Activated CD4-positive, alpha-beta T cell treated with anti-CD3 and anti-CD28 coated beads, Interleukin-2, amount 10 ng/mL, durations not matched to agents 24 days and 14 days (primary cell): ENCODE measurements at regions not wholly inside any gene's neighbourhood (a gene's known extent, or its start where the extent isn't known, plus 50 kb on each side); places are given as distances from the start of the nearest gene placed in this dataset.

Experiments
- DNase-seq: peaks from one replicate; pipeline ENCODE4 v3.0.0; 2022
- H3K27ac Mint-ChIP-seq: one replicate; pipeline ENCODE4 v1.8.0; 2022; ENCODE audit warnings: mild to moderate bottlenecking, mixed read lengths
- H3K27me3 Mint-ChIP-seq: one replicate; pipeline ENCODE4 v1.8.0; 2022; ENCODE audit warnings: mixed read lengths
- H3K36me3 Mint-ChIP-seq: one replicate; pipeline ENCODE4 v1.8.0; 2022; ENCODE audit warnings: low read depth, mild to moderate bottlenecking, mixed read lengths
- H3K4me1 Mint-ChIP-seq: one replicate; pipeline ENCODE4 v1.8.0; 2021; ENCODE audit warnings: mixed read lengths
- H3K4me3 Mint-ChIP-seq: one replicate; pipeline ENCODE4 v1.8.0; 2022; ENCODE audit warnings: mild to moderate bottlenecking, moderate library complexity, mixed read lengths
- H3K9me3 Mint-ChIP-seq: one replicate; pipeline ENCODE4 v1.8.0; 2021; ENCODE audit warnings: mixed read lengths
- intact Hi-C: fragments of 100-400 bp; cut with micrococcal nuclease; formaldehyde crosslinking; loops from one replicate; pipeline ENCODE4 v1.15.1; 2023

DNA sequence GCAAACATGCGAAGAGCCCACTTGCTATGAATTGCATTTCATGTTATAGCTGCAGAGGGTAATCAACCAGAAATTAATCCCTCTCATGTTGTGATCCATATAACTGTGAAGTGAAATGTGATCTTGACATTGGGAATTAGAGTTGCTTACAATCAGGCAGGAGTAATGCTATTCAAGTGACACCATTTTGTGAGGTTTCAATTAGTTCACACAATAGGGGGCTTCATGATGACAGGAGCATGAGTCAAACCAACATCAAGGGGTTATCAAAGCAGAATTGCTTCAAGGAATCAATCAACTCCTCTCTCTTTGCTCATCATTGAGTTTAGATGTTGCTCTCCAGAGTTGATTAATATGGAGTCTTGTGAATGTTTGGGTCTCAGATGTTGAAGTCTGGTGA, 1585.2 kb upstream of the TENM4 start:
- no peaks in the 10 kb centered on the region for H3K36me3 Mint-ChIP-seq
- no peak overlapping the region for H3K4me3 Mint-ChIP-seq
- no peaks in the 10 kb centered on the region for H3K4me1 Mint-ChIP-seq
- intact Hi-C loops, result no loop called here
- no peaks in the 10 kb centered on the region for H3K9me3 Mint-ChIP-seq
- H3K27ac Mint-ChIP-seq, result no peak overlapping the region
- DNase-seq, result no peak
- no peaks in the 10 kb centered on the region for H3K27me3 Mint-ChIP-seq

DNA sequence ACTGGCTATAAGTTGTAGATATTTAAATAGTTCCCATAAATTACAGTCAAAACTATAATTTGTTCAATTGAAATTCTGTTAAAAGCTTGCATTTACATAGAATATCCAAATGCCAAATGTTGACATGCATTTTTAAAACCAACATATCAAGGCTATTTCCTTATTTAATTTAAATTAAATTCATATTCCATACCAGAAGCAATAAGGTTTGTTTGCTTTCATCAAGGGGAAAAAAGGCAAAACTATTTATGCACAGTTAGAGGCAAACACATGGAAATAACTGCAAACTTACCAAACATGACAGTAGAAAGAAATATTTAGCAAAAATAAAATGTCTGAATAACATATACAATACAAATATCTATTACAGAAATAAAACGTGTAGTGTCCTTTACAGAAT, 1581.2 kb upstream of the TENM4 start:
- H3K9me3 Mint-ChIP-seq, result no peaks in the 10 kb centered on the region
- no peaks in the 10 kb centered on the region for H3K27me3 Mint-ChIP-seq
- no peak overlapping the region for H3K4me3 Mint-ChIP-seq
- H3K36me3 Mint-ChIP-seq, result no peaks in the 10 kb centered on the region
- intact Hi-C loops, result no loop called here
- DNase-seq, result no peak
- no peak overlapping the region for H3K27ac Mint-ChIP-seq
- no peaks in the 10 kb centered on the region for H3K4me1 Mint-ChIP-seq

DNA sequence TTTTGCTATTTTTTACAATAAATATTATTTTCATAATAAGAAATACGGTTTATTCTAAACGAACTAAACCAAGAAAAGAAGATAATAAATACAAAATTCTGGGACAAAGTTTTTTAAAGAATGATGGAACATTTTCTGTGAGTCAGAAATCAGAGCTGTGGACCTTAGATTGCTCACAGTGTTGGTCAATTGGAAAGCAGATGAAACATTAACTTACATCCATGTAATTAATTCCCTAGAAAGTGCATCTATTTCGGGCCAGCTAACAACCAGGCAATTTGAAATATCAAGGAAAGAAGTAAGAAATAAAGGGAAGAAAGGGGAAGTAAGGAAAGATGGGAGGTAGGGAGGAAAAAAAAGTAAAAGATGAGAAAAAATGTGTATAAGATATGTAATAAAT, 1569.8 kb upstream of the TENM4 start:
- Mint-ChIP-seq H3K4me1 (no peaks in the 10 kb centered on the region), H3K27me3 (no peaks in the 10 kb centered on the region), H3K27ac (no peak overlapping the region), H3K9me3 (no peaks in the 10 kb centered on the region), H3K36me3 (no peaks in the 10 kb centered on the region), H3K4me3 (no peak overlapping the region)
- DNase-seq, result no peak
- intact Hi-C loops, result no loop called here

DNA sequence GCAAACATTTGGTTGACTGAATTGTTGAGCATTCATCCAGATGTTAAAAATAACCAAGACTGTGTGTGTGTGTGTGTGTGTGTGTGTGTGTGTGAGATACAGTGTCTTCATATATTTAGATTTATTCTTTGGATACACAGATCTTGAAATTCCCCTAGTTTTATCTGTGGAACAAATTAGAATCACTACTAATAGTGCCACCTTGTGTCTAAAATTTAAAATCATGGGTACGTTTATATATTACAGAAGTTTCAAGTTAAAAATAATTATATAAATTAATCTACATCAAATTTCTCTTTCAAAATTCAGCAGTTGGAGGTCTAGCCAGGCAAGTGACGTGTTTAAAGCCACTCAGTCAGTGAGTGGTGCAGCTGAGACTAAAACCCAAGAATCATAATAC, 1566.2 kb upstream of the TENM4 start:
- H3K9me3 Mint-ChIP-seq, result no peaks in the 10 kb centered on the region
- intact Hi-C loops, result no loop called here
- no peak overlapping the region for H3K27ac Mint-ChIP-seq
- no peaks in the 10 kb centered on the region for H3K36me3 Mint-ChIP-seq
- no peaks in the 10 kb centered on the region for H3K27me3 Mint-ChIP-seq
- DNase-seq, result no peak
- H3K4me3 Mint-ChIP-seq, result no peak overlapping the region
- H3K4me1 Mint-ChIP-seq, result no peaks in the 10 kb centered on the region

DNA sequence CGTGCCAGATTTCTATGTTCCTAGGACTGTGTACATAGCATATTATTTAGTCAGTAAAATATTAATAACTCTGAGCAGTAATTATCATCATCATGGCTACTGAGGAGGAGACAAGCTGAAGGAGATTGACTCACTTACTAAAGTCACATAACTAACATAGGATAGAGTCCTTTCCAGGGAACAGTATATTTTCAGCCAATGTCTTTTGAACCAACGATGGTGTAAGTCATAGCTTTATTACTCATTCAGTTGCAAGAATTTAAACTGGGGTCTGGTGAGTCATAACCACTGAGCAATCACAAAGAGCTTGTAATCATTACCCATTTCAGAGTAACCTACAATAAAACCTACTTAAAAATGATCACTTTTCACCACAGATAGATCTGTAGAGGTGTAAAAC, 1564.8 kb upstream of the TENM4 start:
- intact Hi-C loops, result no loop called here
- Mint-ChIP-seq H3K27me3 (no peaks in the 10 kb centered on the region), H3K9me3 (no peaks in the 10 kb centered on the region), H3K36me3 (no peaks in the 10 kb centered on the region), H3K4me3 (no peak overlapping the region), H3K27ac (no peak overlapping the region), H3K4me1 (no peaks in the 10 kb centered on the region)
- DNase-seq, result no peak

DNA sequence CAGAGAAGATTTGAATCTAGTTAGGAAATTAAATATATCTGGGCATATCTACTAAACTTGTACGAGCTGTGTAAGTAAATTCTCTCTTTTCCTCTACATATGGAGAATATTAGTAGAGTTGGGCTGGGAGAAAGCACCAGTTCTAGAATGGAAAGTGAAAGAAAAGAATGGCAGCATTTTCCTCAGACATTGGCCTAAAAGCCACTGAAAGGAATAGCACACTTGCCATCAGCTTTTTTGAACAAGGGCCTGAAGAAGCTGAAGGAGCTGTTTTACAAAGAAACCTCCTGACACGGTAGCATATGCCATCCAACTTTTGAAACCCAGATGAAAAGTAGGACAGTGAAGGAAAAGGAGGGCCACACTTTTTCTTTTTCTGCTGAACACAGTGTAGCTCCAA, 1563.7 kb upstream of the TENM4 start:
- H3K4me1 Mint-ChIP-seq, result no peaks in the 10 kb centered on the region
- no peaks in the 10 kb centered on the region for H3K27me3 Mint-ChIP-seq
- intact Hi-C loops, result no loop called here
- no peak for DNase-seq
- no peaks in the 10 kb centered on the region for H3K9me3 Mint-ChIP-seq
- no peak overlapping the region for H3K4me3 Mint-ChIP-seq
- no peaks in the 10 kb centered on the region for H3K36me3 Mint-ChIP-seq
- no peak overlapping the region for H3K27ac Mint-ChIP-seq

DNA sequence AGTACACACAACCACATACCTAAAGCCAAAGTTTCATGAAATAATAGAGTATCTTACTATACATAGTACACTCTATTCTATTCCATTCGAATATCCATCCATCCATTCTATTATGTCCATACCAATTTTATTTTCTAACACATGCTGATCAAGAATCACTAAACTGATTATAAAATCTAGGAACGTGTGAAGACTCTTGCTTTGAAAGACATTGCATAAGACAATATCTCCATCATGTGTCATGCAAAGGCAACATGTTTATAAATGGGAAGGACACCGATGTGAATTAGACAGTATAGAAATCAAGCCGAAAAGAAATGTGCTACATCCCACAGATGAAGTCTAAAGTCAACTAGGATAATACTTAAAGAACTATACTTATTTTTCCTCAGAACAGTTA, 1561.5 kb upstream of the TENM4 start:
- no peak for DNase-seq
- Mint-ChIP-seq H3K4me3 (no peak overlapping the region), H3K9me3 (no peaks in the 10 kb centered on the region), H3K4me1 (no peaks in the 10 kb centered on the region), H3K36me3 (no peaks in the 10 kb centered on the region), H3K27ac (no peak overlapping the region), H3K27me3 (no peaks in the 10 kb centered on the region)
- intact Hi-C loops, result no loop called here

DNA sequence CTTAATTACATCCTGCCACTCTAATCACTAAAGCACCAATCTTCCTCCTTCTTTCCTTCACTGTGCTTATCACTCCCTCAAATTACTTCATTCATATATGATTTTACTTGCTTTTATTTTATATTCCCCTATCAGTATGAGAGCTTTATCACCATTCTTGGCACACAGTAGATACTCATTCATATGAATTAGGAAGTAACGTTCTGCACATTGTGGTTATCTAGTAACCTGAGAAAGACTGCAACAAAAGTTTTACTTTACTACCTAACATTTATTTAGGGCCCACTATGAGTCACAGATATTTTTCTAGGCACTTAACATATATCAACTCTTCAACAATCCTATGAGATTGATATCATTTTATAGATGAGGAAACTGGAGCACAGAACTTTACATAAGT, 1559.9 kb upstream of the TENM4 start:
- no peaks in the 10 kb centered on the region for H3K4me1 Mint-ChIP-seq
- no peaks in the 10 kb centered on the region for H3K27me3 Mint-ChIP-seq
- no peak for DNase-seq
- no peaks in the 10 kb centered on the region for H3K36me3 Mint-ChIP-seq
- no peak overlapping the region for H3K27ac Mint-ChIP-seq
- H3K9me3 Mint-ChIP-seq, result no peaks in the 10 kb centered on the region
- intact Hi-C loops, result no loop called here
- no peak overlapping the region for H3K4me3 Mint-ChIP-seq

DNA sequence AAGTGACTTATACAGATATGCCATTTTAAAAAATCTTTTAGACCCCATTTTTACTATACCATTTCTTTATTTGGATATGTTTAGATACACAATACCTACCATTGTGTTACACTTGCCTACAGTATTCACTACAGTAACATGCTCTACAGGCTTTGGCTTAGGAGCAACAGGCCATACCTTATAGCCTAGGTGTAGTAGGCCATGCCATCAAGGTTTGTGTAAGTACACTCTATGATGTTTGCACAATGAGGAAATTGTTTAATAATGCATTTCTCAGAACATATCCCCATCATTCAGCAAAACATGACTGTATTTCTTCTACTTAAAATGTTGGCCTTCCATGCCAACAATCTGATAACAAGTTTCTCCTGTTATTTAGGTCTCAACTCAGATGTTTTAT, 1559.5 kb upstream of the TENM4 start:
- intact Hi-C loops, result no loop called here
- Mint-ChIP-seq H3K4me1 (no peaks in the 10 kb centered on the region), H3K9me3 (no peaks in the 10 kb centered on the region), H3K27ac (no peak overlapping the region), H3K36me3 (no peaks in the 10 kb centered on the region), H3K4me3 (no peak overlapping the region), H3K27me3 (no peaks in the 10 kb centered on the region)
- no peak for DNase-seq

DNA sequence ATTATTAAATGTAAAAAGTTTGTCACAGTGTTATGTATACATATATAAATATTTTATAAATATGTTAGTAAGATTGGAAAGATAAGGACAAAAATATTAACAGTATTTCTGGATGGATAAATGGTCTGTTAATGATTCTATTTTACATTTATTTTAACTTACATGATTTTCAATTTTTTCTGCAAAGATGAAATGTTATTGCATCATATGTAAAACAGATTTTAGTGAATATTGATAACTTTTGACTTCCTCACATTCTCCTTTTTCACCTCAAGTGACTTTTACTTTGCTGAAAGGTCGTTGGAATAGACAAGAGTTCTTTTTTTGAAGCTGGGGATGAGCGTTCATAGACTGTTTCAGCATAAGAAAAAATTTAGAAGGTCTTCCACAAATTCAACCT, 1554.7 kb upstream of the TENM4 start:
- Mint-ChIP-seq H3K27ac (no peak overlapping the region), H3K4me1 (no peaks in the 10 kb centered on the region), H3K36me3 (no peaks in the 10 kb centered on the region), H3K4me3 (no peak overlapping the region), H3K27me3 (no peaks in the 10 kb centered on the region), H3K9me3 (no peaks in the 10 kb centered on the region)
- intact Hi-C loops, result no loop called here
- DNase-seq, result no peak

DNA sequence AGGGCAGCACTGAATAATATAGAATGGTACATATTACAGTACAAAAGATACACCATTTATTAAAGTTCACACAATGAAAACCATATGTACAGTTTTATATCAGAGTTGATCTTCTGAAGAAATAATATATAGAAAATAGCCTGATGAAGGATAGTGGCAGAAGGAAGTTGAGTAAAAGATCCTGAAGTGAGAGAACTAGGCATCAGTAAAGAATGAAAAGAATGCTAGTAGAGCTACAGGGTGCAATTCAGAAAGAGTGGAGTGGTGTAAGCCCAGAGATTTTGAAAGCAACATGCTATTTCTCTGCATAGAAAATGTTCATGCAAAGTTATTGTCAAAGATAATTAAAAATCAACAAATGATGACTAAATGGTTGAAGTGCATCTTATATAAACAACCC, 1552.7 kb upstream of the TENM4 start:
- no peak overlapping the region for H3K4me3 Mint-ChIP-seq
- no peaks in the 10 kb centered on the region for H3K36me3 Mint-ChIP-seq

DNA sequence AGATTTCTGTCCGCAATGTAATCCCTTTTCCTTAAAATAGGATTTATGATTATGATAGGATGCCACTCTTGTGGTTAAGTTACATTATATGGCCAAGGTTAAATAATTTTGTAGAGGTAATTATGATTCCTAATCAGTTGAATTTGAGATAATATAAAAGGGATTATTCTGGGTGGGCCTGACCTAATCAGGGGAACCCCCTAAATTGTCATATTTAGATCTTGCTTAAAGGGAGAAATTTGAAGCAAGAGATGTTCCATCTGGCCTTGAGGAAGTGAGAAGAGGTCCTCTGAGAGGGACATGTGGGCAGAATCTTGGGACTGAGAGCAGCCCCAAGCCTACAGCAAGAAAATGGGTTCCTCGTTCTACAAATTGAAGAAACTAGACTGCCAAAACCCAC, 1550.1 kb upstream of the TENM4 start:
- no peaks in the 10 kb centered on the region for H3K4me1 Mint-ChIP-seq
- no peak for DNase-seq
- H3K36me3 Mint-ChIP-seq, result no peaks in the 10 kb centered on the region
- no peaks in the 10 kb centered on the region for H3K27me3 Mint-ChIP-seq
- H3K9me3 Mint-ChIP-seq, result no peaks in the 10 kb centered on the region
- H3K27ac Mint-ChIP-seq, result no peak overlapping the region
- intact Hi-C loops, result no loop called here
- no peak overlapping the region for H3K4me3 Mint-ChIP-seq

More for the DNA sequence above, 1552.7 kb upstream of the TENM4 start:
- intact Hi-C loops, result no loop called here
- DNase-seq, result no peak
- no peaks in the 10 kb centered on the region for H3K9me3 Mint-ChIP-seq
- H3K4me1 Mint-ChIP-seq, result no peaks in the 10 kb centered on the region
- no peak overlapping the region for H3K27ac Mint-ChIP-seq
- H3K27me3 Mint-ChIP-seq, result no peaks in the 10 kb centered on the region

DNA sequence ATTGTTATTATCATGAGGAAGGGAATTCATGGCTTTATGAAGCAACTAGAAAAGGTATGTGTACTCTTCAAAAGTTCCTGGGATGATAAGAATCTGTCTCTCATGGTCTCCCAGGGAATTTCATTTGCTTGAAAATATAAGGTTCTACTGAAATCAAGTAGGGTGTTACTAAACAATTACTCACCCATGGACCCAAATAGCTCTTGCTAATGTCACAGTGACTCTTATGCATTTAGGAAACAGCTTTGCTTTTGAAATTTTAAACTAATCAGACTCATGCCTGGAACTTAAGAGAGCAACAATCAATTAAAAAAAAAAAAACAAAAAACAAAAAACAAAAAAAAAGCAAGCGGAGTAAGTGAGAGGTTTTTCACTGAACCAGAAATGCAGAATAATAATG, 1546.3 kb upstream of the TENM4 start:
- intact Hi-C loops, result no loop called here
- H3K27me3 Mint-ChIP-seq, result no peaks in the 10 kb centered on the region
- no peak for DNase-seq
- no peaks in the 10 kb centered on the region for H3K9me3 Mint-ChIP-seq
- H3K4me3 Mint-ChIP-seq, result no peak overlapping the region
- no peaks in the 10 kb centered on the region for H3K4me1 Mint-ChIP-seq
- no peaks in the 10 kb centered on the region for H3K36me3 Mint-ChIP-seq
- H3K27ac Mint-ChIP-seq, result no peak overlapping the region

DNA sequence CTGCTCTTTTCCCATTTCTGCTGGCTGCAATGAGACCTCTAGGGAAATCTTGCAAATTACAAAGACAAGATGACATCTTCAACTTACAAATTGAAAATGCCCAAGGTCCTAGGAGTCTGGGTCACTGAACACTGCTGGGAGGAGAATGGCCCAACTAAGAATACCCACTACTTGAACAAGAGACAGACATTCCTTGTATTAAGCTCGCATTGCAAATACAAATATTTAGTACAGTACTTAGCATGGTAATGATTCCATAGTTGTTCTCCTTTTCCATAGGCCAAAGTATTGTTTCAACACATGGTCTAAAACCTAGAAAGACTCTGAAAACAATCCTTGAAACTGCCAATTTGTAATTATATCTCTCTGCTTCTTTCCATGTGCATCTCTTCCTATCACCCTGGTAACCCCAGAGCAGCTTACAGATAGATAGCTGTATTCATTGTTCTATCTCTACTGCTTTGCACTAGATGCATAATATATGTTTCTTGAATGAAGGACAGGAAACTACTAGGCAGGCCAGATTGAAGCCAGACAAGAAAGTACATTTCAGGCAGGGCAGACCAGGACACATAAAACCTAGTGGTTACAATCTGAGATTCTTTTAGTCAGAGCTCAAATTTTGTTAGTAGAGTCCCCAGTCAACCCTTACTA, 1545.7 kb upstream of the TENM4 start:
- H3K4me1 Mint-ChIP-seq, result no peaks in the 10 kb centered on the region
- no peak overlapping the region for H3K27ac Mint-ChIP-seq
- no peaks in the 10 kb centered on the region for H3K36me3 Mint-ChIP-seq
- H3K9me3 Mint-ChIP-seq, result no peaks in the 10 kb centered on the region
- no peak overlapping the region for H3K4me3 Mint-ChIP-seq
- intact Hi-C loops, result no loop called here
- no peaks in the 10 kb centered on the region for H3K27me3 Mint-ChIP-seq
- DNase-seq, result no peak

DNA sequence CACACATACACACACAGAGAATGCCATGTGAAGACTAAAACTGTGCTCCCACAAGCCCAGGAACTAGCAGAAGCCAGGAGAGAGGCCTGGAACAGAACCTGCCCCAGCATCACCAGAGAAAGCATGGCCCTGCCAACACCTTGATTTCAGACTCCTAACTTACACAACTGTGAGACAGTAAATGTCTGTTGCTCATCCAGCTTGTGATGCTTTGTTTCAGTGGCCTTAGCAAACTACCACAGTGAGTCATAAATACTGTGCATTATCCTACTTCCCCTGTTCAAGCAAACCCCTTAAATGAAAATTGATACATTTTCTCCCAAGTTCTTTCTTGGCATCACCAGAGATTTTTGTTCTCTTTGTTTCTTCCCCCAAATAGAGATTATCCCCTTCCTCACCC, 1539.4 kb upstream of the TENM4 start:
- intact Hi-C loops, result no loop called here
- H3K27me3 Mint-ChIP-seq, result no peaks in the 10 kb centered on the region
- H3K36me3 Mint-ChIP-seq, result no peaks in the 10 kb centered on the region
- no peak overlapping the region for H3K4me3 Mint-ChIP-seq
- no peaks in the 10 kb centered on the region for H3K9me3 Mint-ChIP-seq
- DNase-seq, result no peak
- H3K27ac Mint-ChIP-seq, result no peak overlapping the region
- no peaks in the 10 kb centered on the region for H3K4me1 Mint-ChIP-seq
